ENCODE measurements at regions not wholly inside any gene's neighbourhood (a gene's known extent, or its start where the extent isn't known, plus 50 kb on each side); places are given as distances from the start of the nearest gene placed in this dataset.

DNA sequence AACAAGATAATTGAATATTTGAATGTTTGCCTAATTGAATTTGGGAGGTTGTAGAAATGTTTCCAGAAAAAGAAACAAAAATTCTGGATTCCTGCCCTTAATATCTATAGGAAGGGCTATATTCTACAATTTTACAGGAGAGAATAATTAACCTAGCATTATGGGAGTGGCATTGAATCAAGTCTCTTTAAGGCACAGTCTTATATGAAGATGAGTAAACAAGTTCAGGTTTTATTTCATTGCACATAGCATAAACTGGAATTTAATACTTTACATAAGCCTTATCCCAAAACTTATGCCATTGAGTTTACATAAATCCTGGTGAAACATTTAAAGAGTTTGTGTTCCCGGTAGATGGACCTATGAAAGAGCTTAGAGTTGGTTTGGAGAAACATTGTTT lies 138.1 kb upstream of the ADAMTSL1 start:
- no peaks in the 10 kb centered on the region for H3K79me2 ChIP-seq (ENCODE audit: insufficient read depth, low read length)
- ChIA-PET RAD21 (ENCODE audit: low non-redundant PET in 1 of 2, low total read pairs in 2 of 2, uncharacterized antibody in 2 of 2, unreplicated experiment in 2 of 2) (no interaction called here), POLR2A (no interaction called here), CTCF (no interaction called here)
- no peak overlapping the region for H3K9ac ChIP-seq (ENCODE audit: low read length)
- no TSS peak for BruUV-seq (replicated peaks)
- TF ChIP-seq SIN3A (IDR thresholded peaks at IDR 0.05; ENCODE audit: low read depth) (no peak), CEBPB (IDR thresholded peaks at IDR 0.05; ENCODE audit: low read depth) (no peak), FOSL1 (IDR thresholded peaks at IDR 0.05; ENCODE audit: low read depth) (no peak), ZNF274 (IDR thresholded peaks at IDR 0.05; ENCODE audit: low read depth, low read length) (no peak), TCF7L2 (IDR thresholded peaks at IDR 0.05; ENCODE audit: borderline replicate concordance, extremely low read depth, insufficient read depth, insufficient read length) (no peak), YY1 (IDR thresholded peaks at IDR 0.05; ENCODE audit: extremely low read depth, insufficient replicate concordance, low read depth, low read length) (no peak), POLR2AphosphoS5 (IDR thresholded peaks at IDR 0.05; ENCODE audit: low read depth, low read length) (no peak), EZH2phosphoT487 (IDR thresholded peaks at IDR 0.05; ENCODE audit: borderline replicate concordance) (no peak), POLR2A (IDR thresholded peaks at IDR 0.05; ENCODE audit: borderline replicate concordance, extremely low read depth, insufficient read depth, insufficient read length) (no peak), RAD21 (IDR thresholded peaks at IDR 0.05; ENCODE audit: low read depth) (no peak), JUND (IDR thresholded peaks at IDR 0.05) (no peak), EZH2 (IDR thresholded peaks at IDR 0.05) (no peak), ZFX (IDR thresholded peaks at IDR 0.05) (no peak), EGR1 (IDR thresholded peaks at IDR 0.05; ENCODE audit: low read depth) (no peak), CBX3 (IDR thresholded peaks at IDR 0.05; ENCODE audit: low read depth) (no peak), SRF (IDR thresholded peaks at IDR 0.05; ENCODE audit: low read depth) (no peak)
- TF ChIP-seq, protein P1, sequence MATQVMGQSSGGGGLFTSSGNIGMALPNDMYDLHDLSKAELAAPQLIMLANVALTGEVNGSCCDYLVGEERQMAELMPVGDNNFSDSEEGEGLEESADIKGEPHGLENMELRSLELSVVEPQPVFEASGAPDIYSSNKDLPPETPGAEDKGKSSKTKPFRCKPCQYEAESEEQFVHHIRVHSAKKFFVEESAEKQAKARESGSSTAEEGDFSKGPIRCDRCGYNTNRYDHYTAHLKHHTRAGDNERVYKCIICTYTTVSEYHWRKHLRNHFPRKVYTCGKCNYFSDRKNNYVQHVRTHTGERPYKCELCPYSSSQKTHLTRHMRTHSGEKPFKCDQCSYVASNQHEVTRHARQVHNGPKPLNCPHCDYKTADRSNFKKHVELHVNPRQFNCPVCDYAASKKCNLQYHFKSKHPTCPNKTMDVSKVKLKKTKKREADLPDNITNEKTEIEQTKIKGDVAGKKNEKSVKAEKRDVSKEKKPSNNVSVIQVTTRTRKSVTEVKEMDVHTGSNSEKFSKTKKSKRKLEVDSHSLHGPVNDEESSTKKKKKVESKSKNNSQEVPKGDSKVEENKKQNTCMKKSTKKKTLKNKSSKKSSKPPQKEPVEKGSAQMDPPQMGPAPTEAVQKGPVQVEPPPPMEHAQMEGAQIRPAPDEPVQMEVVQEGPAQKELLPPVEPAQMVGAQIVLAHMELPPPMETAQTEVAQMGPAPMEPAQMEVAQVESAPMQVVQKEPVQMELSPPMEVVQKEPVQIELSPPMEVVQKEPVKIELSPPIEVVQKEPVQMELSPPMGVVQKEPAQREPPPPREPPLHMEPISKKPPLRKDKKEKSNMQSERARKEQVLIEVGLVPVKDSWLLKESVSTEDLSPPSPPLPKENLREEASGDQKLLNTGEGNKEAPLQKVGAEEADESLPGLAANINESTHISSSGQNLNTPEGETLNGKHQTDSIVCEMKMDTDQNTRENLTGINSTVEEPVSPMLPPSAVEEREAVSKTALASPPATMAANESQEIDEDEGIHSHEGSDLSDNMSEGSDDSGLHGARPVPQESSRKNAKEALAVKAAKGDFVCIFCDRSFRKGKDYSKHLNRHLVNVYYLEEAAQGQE (IDR thresholded peaks at IDR 0.05; ENCODE audit: low read depth) = no peak
- TF ChIP-seq, protein P2, sequence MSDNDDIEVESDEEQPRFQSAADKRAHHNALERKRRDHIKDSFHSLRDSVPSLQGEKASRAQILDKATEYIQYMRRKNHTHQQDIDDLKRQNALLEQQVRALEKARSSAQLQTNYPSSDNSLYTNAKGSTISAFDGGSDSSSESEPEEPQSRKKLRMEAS (IDR thresholded peaks at IDR 0.05) = no peak
- H3K9me2 ChIP-seq (ENCODE audit: insufficient read depth) = no peaks in the 10 kb centered on the region
- no peaks in the 10 kb centered on the region for H3K36me3 ChIP-seq (ENCODE audit: control insufficient read depth in 1 of 2, insufficient read depth in 2 of 2, low read length in 2 of 2)
- H3K27me3 ChIP-seq (ENCODE audit: insufficient read depth, low read length) = no peaks in the 10 kb centered on the region
- no peak for ATAC-seq
- no peaks in the 10 kb centered on the region for H4K20me1 ChIP-seq (ENCODE audit: insufficient read depth)
- no peaks in the 10 kb centered on the region; a peak in 1 of 4 replicates for H3K9me3 ChIP-seq (ENCODE audit: control insufficient read depth in 1 of 2, insufficient read depth in 1 of 2, low read depth in 1 of 2, low read length in 2 of 2)
- intact Hi-C loops (cut with micrococcal nuclease) = no loop called here
- no peak overlapping the region for H3K4me3 ChIP-seq (replicated peaks in 1 of 2; ENCODE audit: low read depth in 1 of 2, low read length in 2 of 2)
- no peak overlapping the region for H3K4me2 ChIP-seq (ENCODE audit: low read length)
- H3K27ac ChIP-seq (ENCODE audit: low read depth, low read length) = no peak overlapping the region
- no peak overlapping the region for H2AFZ ChIP-seq (ENCODE audit: low read depth, low read length, poor library complexity, severe bottlenecking)
- H3K4me1 ChIP-seq (ENCODE audit: control insufficient read depth in 1 of 2, insufficient read depth in 2 of 2, low read length in 2 of 2) = no peaks in the 10 kb centered on the region
- no peak for DNase-seq (ENCODE audit: low read depth, low spot score)
